ENCODE measurements at regions not wholly inside any gene's neighbourhood (a gene's known extent, or its start where the extent isn't known, plus 50 kb on each side); places are given as distances from the start of the nearest gene placed in this dataset.

GRCh38 chr15:70357453-70357852, 259.7 kb upstream of the TLE3 start:
- no peaks in the 10 kb centered on the region for H3K79me2 ChIP-seq (ENCODE audit: insufficient read depth, low read depth, low read length)
- BruUV-seq (replicated peaks): no TSS peak
- ChIA-PET POLR2A (no interaction called here), CTCF (ENCODE audit: unreplicated experiment) (no interaction called here)
- no peak overlapping the region for H3K4me3 ChIP-seq (ENCODE audit: low read depth, low read length, poor library complexity, severe bottlenecking)
- no peak overlapping the region for H3K27ac ChIP-seq (ENCODE audit: low read depth, low read length, poor library complexity, severe bottlenecking)
- intact Hi-C loops (cut with micrococcal nuclease; ENCODE audit: unreplicated experiment): no loop called here
- no peaks in the 10 kb centered on the region for H4K20me1 ChIP-seq (ENCODE audit: insufficient read depth, low read length)
- no peaks in the 10 kb centered on the region for H3K36me3 ChIP-seq (ENCODE audit: insufficient read depth, low read length)
- H2AFZ ChIP-seq (ENCODE audit: low read length): no peak overlapping the region
- no peaks in the 10 kb centered on the region for H3K4me1 ChIP-seq (ENCODE audit: insufficient read depth, low read length, poor library complexity, severe bottlenecking)
- no peak for DNase-seq (ENCODE audit: low spot score)
- no peaks in the 10 kb centered on the region for H3K9me2 ChIP-seq (ENCODE audit: insufficient read depth, low read length)
- no peaks in the 10 kb centered on the region for H3K9me3 ChIP-seq (ENCODE audit: low read length)
- TF ChIP-seq EZH2phosphoT487 (IDR thresholded peaks at IDR 0.05; ENCODE audit: borderline replicate concordance, low read depth, low read length) (no peak), CTCF (conservative IDR thresholded peaks at IDR 0.05; ENCODE audit: low read length) (no peak)
- no peak overlapping the region for H3K4me2 ChIP-seq (ENCODE audit: low read length)

- Histone ChIP-seq H3K4me2 (ENCODE audit: low read length) (no peak overlapping the region), H3K27ac (ENCODE audit: low read depth, low read length, poor library complexity, severe bottlenecking) (no peak overlapping the region), H3K36me3 (ENCODE audit: insufficient read depth, low read length) (no peaks in the 10 kb centered on the region), H3K4me1 (ENCODE audit: insufficient read depth, low read length, poor library complexity, severe bottlenecking) (no peaks in the 10 kb centered on the region), H4K20me1 (ENCODE audit: insufficient read depth, low read length) (no peaks in the 10 kb centered on the region), H2AFZ (ENCODE audit: low read length) (no peak overlapping the region), H3K9me3 (ENCODE audit: low read length) (no peaks in the 10 kb centered on the region), H3K9me2 (ENCODE audit: insufficient read depth, low read length) (no peaks in the 10 kb centered on the region), H3K4me3 (ENCODE audit: low read depth, low read length, poor library complexity, severe bottlenecking) (no peak overlapping the region), H3K79me2 (ENCODE audit: insufficient read depth, low read depth, low read length) (no peaks in the 10 kb centered on the region)
- intact Hi-C loops (cut with micrococcal nuclease; ENCODE audit: unreplicated experiment): no loop called here
- CTCF ChIA-PET (ENCODE audit: unreplicated experiment): no interaction called here
- POLR2A ChIA-PET: no interaction called here
- no peak for DNase-seq (ENCODE audit: low spot score)
- no TSS peak for BruUV-seq (replicated peaks)
- no peak for TF ChIP-seq EZH2phosphoT487 (IDR thresholded peaks at IDR 0.05; ENCODE audit: borderline replicate concordance, low read depth, low read length)
- TF ChIP-seq CTCF (conservative IDR thresholded peaks at IDR 0.05; ENCODE audit: low read length): no peak
Measured at GRCh38 chr15:70356919-70357318, 259.2 kb upstream of the TLE3 start.

GRCh38 chr15:70356062-70356860, 258.5 kb upstream of the TLE3 start:
- Histone ChIP-seq H3K36me3 (ENCODE audit: insufficient read depth, low read length) (no peaks in the 10 kb centered on the region), H3K4me1 (ENCODE audit: insufficient read depth, low read length, poor library complexity, severe bottlenecking) (no peaks in the 10 kb centered on the region), H2AFZ (ENCODE audit: low read length) (no peak overlapping the region), H3K4me3 (ENCODE audit: low read depth, low read length, poor library complexity, severe bottlenecking) (no peak overlapping the region), H4K20me1 (ENCODE audit: insufficient read depth, low read length) (no peaks in the 10 kb centered on the region), H3K79me2 (ENCODE audit: insufficient read depth, low read depth, low read length) (no peaks in the 10 kb centered on the region), H3K4me2 (ENCODE audit: low read length) (no peak overlapping the region), H3K9me3 (ENCODE audit: low read length) (no peaks in the 10 kb centered on the region), H3K27ac (ENCODE audit: low read depth, low read length, poor library complexity, severe bottlenecking) (no peak overlapping the region), H3K9me2 (ENCODE audit: insufficient read depth, low read length) (no peaks in the 10 kb centered on the region)
- POLR2A ChIA-PET: no interaction called here
- CTCF ChIA-PET (ENCODE audit: unreplicated experiment): no interaction called here
- no peak for DNase-seq (ENCODE audit: low spot score)
- TF ChIP-seq EZH2phosphoT487 (IDR thresholded peaks at IDR 0.05; ENCODE audit: borderline replicate concordance, low read depth, low read length) (no peak), CTCF (conservative IDR thresholded peaks at IDR 0.05; ENCODE audit: low read length) (no peak)
- intact Hi-C loops (cut with micrococcal nuclease; ENCODE audit: unreplicated experiment): no loop called here
- BruUV-seq (replicated peaks): no TSS peak

All from OCI-LY7 (cell line).